Retina (tissue), 1 donor: ENCODE measurements at regions not wholly inside any gene's neighbourhood (a gene's known extent, or its start where the extent isn't known, plus 50 kb on each side); places are given as distances from the start of the nearest gene placed in this dataset.
"Not testable (repeated sequence)": the region's sequence is repeated elsewhere in the genome, so short reads cannot be mapped to it uniquely, and the experiment has no call there.

Experiments used
- DNase-seq: peaks from one replicate; pipeline ENCODE4 v3.0.0-alpha.2; 2016

GRCh38 chr3:112736805-112737566 lies 96.0 kb upstream of the CCDC80 start:
- DNase-seq: no peak

DNA sequence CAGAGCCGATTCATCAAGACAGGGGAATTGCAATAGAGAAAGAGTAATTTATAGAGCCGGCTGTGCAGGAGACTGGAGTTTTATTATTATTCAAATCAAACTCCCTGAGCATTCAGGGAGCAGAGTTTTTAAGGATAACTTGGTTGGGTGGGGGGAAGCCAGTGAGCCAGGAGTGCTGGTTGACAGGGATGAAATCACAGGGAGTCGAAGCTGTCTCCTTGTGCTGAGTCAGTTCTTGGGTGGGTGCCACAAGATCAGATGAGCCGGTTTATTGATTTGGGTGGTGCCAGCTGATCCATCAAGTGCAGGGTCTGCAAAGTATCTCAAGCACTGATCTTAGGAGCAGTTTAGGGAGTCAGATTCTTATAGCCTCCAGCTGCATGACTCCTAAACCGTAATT lies 95.4 kb upstream of the CCDC80 start:
- no peak for DNase-seq

DNA sequence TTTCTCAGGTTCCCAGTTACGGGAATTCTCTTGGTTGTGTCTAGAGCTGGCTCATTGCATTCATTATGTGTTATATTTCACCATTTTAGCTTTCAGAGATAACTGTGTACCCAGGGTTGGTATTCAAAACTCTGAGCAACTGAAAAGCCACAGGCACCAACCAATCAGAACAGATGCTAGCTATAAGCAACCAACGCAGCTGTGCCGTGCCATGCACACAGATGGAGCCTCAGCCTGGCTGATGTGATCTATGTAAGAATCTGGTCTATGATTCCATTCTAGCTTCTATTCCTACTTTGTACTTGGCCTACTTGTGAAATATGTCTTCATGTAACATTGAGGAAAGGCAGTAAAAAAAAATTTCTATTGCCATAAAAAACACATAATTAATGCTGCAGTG lies 95.0 kb upstream of the CCDC80 start:
- no peak for DNase-seq

DNA sequence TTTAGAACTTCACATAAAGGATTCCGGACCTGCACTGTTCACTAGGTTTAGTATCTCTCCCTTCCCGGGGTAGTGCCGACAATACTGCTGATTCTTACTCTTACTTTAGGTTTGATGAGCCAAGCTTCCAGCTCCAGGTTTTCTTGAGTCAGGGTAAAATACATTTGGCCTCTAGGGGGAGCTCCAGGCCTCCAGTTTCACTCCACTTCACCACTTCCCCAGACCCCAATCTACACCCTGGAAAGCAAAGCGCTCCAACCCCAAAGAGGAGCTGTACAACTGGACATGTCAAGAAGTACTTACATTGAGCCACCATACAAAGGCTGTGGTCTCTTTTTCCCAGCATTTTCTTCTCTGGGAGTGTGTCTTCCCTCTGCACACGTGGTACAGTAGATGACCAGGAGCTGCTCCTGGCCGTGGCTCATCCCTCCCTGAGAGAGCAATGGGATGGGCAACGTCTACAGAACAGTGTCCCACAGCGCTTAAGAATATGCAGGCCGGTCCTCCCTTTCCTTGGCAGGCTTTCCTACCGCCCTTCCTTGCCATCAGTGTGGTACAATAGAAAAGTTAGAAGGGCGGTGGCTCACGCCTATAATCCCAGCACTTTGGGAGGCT lies 93.9 kb upstream of the CCDC80 start:
- peak; percentile 51 for DNase-seq

- DNase-seq: no peak
Observed at GRCh38 chr3:112734171-112734570, 93.2 kb upstream of the CCDC80 start.

GRCh38 chr3:112730210-112730609 lies 89.3 kb upstream of the CCDC80 start:
- no peak for DNase-seq

DNA sequence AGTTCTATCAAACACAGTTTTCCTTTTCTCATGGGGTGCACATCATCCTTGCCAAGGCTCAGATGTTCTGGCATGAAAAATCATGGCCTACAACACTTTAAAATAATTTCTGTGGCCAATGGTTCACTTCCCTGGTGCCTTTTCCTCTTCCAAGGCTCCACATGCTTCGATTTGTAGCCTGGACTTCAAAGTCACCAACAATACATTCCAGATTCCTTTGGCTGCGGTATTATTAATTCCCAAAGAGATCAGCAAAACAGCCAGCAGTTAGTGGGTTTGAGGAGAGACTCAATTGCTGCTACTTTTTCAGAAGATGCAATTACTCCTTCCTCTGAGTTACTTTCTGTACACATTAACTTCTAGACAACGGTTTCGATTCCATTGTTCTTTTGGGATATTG lies 80.3 kb upstream of the CCDC80 start:
- no peak for DNase-seq

DNA sequence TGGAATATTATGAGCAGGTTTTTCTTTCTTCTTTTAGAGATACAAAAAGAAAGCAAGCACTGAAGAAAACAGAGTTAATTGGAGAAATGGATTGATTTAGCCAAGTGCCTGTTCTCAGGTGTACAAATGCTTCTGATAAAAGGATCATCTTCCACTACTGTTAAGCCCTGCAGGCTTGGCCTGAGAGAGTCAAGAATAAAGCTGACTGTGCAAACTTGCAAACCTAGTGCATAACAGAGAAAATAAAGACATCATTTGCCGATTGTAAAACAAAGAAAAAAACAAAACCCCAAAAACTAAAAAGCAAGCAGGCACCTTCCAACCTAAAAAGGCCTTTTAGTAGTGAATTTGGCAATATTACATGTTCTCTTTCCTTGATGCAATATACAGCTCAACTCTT lies 78.0 kb upstream of the CCDC80 start:
- no peak for DNase-seq

DNA sequence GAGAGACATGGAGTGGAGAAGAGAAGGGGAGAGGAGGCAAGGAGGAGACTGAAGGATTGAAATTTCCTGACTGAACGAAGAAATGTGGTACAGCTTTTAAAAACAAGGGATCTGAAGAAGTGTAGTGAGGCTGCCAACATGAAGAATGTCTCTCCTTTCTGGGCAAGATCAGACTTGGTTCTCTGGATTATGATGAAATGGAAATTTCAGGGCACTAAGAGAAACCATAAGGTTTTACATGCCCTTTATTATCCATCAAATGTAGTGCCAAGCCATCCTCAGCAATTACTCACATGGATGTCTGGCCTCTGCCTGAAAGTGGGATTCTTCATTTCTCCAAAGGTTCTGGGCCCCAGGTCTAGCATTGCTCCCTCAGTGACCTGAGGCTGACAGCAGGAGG lies 77.6 kb upstream of the CCDC80 start:
- DNase-seq: no peak

DNA sequence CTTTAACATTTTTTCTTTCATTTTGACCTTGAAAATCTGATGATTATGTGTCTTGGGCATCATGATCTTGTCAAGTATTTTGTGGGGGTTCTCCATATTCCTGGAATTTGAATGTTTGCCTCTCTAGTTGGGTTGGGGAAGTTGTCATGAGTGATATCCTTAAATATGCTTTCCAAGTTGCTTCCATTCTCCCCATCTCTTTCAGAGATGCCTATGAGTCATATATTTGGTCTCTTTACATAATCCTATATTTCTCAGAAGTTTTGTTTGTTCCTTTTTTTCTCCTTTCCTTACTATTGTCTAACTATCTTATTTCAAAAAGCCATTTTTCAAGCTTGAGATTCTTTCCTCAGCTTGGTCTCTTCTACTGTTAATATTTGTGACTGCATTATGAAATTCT lies 69.0 kb upstream of the CCDC80 start:
- no peak for DNase-seq

GRCh38 chr3:112699436-112699978 lies 58.6 kb upstream of the CCDC80 start:
- DNase-seq: no peak

GRCh38 chr3:112698442-112698841 lies 57.5 kb upstream of the CCDC80 start:
- not testable (repeated sequence) for DNase-seq

- not testable (repeated sequence) for DNase-seq
Observed at GRCh38 chr3:112696244-112696643, 55.3 kb upstream of the CCDC80 start.

- not testable (repeated sequence) for DNase-seq
Observed at GRCh38 chr3:112695377-112696108, 54.6 kb upstream of the CCDC80 start.

DNA sequence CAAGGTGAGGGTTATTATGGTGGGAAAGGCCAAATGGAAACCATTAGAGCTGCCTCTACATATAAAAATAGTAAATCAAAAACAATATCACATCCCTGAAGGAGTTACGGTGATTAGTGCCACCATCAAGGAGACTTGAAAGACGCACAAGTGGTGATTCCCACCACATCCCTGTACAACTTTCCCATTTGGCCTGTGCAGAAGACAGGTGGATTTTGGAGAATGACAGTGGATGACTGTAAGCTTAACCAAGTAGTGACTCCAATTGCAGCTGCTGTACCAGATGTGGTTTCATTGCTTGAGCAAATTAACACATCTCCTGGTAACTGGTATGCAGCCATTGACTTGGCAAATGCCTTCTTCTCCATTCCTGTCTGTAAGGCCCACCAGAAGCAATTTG lies 54.0 kb upstream of the CCDC80 start:
- DNase-seq: not testable (repeated sequence)

DNA sequence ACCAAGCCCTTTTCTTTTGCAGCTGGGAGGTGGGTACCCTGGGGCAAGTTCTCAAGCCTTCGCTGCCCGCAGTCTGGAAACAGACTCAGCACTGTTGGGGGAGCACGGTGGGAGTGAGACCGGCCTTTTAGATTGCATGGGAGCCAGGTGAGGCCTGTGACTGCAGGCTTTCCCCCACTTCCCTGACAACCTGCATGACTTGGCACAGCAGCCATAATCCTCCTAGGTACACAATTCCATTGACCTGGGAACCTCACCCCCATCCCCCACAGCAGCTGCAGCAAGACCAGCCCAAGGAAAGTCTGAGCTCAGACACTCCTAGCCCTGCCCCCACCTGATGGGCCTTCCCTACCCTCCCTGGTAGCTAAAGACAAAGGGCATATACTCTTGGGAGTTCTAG lies 52.2 kb upstream of the CCDC80 start:
- no peak for DNase-seq
